Erythroblast (primary cell): ENCODE measurements at regions not wholly inside any gene's neighbourhood (a gene's known extent, or its start where the extent isn't known, plus 50 kb on each side); places are given as distances from the start of the nearest gene placed in this dataset.

Experiments used
- GATA1 ChIP-seq: IDR thresholded peaks from 2 replicates; pipeline ENCODE4 v1.6.1; 2011; ENCODE audit warnings: low read depth, mild to moderate bottlenecking, control low read depth, low read length, moderate library complexity
- POLR2A ChIP-seq: IDR thresholded peaks from 2 replicates; pipeline ENCODE4 v1.6.1; 2011; ENCODE audit warnings: mild to moderate bottlenecking, low read length

DNA sequence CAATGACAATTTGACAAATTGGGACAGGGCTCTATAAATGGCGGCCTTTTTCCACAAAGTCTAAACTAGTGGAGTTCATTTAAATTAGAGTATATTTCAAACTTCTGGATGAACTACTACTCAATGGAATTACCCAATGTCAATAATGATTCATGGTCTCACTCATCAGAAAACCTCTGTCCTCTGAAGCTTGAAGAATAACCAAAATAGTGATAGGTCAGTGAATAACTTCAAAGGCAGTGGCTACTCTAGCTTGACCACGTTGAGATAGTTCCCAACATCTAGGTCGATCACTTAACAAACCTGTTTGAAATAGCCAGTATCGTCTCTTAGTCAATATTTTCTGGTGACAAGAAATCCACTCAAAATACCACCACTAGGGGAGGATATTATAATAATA, 197.6 kb downstream of the HDGFL1 start:
- no peak for TF ChIP-seq POLR2A
- TF ChIP-seq GATA1, result no peak
